Activated CD4-positive, CD25-positive, alpha-beta regulatory T cell (primary cell): ENCODE measurements at regions not wholly inside any gene's neighbourhood (a gene's known extent, or its start where the extent isn't known, plus 50 kb on each side); places are given as distances from the start of the nearest gene placed in this dataset.
"Not testable (repeated sequence)": the region's sequence is repeated elsewhere in the genome, so short reads cannot be mapped to it uniquely, and the experiment has no call there.

Experiments
- DNase-seq, 4 experiments: peaks; one replicate each; lab custom pipeline; 2025; lab: John Stamatoyannopoulos, UW

DNA sequence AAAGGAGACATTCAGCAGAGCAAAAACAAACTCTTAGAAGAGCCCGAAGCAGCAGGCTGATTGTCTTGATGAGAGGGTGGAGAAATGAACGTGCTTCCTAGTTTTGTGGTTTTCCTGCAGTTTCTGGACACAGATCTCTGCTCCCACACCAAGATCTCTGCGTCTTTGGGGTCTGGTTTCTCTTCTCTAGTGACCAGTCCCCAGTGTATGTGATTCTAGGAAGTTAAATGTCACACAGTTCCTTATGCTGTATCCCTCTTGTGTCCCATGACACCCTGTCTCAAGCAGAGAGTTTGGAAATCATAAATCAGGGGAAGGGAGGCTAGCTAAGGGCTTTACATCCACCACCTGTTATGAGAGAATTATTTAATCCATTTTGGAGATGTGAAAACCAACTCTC is 55.4 kb upstream of the KLF14 start:
- DNase-seq = no peak

- no peak for DNase-seq
These were observed 57.7 kb upstream of the KLF14 start for GRCh38 chr7:130791746-130792145.

GRCh38 chr7:130793855-130794618 is 60.0 kb upstream of the KLF14 start:
- DNase-seq = no peak

GRCh38 chr7:130794619-130794922 is 60.6 kb upstream of the KLF14 start:
- DNase-seq = no peak

- DNase-seq = not testable (repeated sequence)
These were observed 62.4 kb upstream of the KLF14 start for GRCh38 chr7:130796425-130796824.

DNA sequence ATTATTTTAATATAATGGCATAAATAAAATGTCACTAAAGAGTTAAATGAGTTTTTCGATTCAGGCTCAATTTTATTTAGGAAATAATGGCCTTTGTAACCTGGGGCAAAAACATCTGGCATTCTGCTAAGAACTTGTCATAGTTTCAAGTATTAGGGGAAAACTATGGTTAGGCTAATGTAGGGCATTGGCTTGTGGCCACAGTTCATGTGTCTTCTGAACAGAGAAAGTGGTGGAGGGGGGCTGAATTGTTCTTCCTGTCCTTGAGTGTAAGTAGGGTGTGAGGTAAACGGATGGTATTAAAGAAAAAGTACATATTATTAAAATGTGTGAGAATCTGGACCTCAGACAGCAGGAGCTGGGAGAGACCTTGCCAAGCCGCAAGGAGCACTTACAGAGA is 69.1 kb upstream of the KLF14 start:
- no peak for DNase-seq

- DNase-seq = no peak
These were observed 70.2 kb upstream of the KLF14 start for GRCh38 chr7:130804220-130804619.

GRCh38 chr7:130812819-130813218 is 78.8 kb upstream of the KLF14 start:
- DNase-seq = not testable (repeated sequence)

GRCh38 chr7:130814778-130815335 is 80.8 kb upstream of the KLF14 start:
- no peak for DNase-seq

DNA sequence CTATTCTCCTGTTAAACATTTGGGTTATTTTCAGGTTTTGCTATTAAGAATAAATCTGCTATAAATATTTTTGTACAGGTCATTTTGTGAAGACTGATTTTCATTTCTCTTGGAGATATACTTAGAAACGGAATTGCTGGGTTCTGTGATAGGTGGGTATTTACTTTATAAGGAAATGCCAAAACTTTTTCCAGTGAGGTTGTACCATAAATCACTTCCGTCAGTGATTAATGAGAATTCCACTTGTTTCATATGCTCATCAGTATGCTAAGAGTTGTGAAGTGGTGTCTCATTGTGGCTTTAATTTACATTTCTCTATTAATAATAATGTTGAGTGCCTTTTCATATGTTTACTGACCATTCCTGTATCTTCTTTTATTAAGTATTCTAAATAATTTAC is 84.0 kb upstream of the KLF14 start:
- DNase-seq = no peak

DNA sequence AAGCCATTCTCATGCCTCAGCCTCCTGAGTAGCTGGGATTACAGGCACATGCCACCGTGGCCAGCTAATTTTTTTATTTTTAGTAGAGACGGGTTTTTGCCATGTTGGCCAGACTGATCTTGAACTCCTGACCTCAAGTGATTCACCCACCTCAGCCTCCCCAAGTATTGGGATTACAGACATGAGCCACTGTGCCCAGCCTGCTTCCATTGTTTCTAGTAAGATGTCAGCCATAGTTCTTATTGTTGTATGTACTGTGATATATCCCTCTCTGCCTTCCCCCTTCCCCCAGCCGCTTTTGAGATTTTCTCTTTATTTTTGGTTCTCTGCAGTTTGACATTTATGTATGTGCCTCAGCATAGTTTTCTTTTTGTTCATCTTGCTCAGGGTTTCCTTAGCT is 87.9 kb upstream of the KLF14 start:
- DNase-seq = no peak

GRCh38 chr7:130822642-130823041 is 88.6 kb upstream of the KLF14 start:
- DNase-seq = no peak

DNA sequence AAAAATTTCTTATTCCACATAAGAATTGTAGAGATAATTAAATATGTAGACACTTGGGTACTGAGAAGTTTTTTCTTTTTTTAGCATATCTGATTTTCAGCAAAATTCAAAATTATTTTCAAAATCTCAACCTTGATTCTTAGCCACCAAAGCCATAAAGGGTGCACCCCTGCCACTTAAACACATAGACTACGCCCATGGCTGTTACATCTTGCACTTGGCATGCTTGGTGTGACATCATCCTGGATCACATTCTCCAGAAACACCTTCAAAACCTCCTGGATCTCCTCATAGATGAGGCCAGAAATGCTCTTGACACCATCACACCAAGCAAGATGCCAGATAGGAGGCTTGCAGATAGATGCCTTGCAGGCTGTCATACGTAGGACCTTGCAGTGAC is 89.1 kb upstream of the KLF14 start:
- DNase-seq = no peak

- no peak for DNase-seq
These were observed 91.8 kb upstream of the KLF14 start for GRCh38 chr7:130825819-130826218.

GRCh38 chr7:130829415-130829814 is 95.4 kb upstream of the KLF14 start:
- DNase-seq = no peak

GRCh38 chr7:130831322-130831721 is 97.3 kb upstream of the KLF14 start:
- DNase-seq = no peak

GRCh38 chr7:130831817-130832481 is 97.9 kb upstream of the KLF14 start:
- DNase-seq = no peak

DNA sequence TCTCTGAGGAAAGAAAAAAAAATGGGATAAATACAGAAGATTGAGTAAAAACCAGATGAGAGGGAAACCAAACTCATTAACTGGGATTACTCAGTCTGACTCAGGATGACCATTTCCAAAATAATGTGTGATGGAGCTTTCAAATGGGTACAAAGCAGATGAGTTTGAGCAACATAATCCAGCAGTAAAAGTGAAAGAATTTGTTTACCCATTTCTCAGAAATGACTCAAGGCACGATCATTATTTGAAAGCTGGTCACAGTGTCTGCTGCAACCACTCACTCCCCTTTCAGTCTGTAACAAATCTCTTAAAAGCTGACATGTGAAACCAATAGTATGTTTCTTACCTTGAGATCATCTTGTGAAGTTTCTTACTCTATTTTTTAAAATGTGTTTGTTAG is 104.7 kb upstream of the KLF14 start:
- DNase-seq = no peak

DNA sequence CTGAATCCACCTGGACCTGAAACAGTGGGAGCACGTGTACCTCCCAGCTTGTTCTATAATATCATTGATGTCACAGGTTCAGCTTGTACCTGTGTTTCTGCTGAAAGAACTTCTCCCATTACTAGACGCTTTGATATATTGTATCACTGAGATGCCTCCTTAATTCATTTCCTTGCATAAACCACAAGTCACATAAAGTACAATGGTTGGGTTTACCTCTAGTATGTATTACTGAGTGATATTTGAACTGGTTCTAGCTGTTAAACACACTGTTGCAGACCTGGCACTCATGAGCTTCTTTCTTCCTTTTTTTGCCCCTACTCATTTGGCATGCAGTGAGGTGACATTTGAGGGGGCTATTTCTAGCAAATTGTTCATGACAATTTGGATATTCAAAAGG is 106.6 kb upstream of the KLF14 start:
- DNase-seq = no peak

- no peak for DNase-seq
These were observed 107.4 kb upstream of the KLF14 start for GRCh38 chr7:130841416-130841815.

DNA sequence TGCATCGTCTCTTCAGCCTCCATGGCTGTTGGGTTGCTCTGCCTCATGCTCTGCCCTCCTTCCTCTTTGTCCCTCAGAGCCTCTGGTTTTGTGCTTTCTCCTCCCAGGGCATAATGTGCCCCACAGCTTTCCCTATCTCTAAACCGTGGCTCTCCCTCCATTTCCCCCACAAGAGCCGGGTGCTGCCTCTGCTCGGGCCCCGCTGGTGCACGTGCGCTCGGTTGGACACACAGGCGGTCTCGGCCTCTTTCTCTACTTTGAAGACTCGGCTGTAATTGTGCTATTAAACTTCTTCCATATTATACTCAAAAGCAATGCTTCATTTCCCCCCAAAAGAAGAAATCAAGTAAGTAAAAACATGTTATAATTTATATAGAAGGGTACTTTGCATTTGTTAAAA is 109.7 kb upstream of the KLF14 start:
- DNase-seq = no peak

DNA sequence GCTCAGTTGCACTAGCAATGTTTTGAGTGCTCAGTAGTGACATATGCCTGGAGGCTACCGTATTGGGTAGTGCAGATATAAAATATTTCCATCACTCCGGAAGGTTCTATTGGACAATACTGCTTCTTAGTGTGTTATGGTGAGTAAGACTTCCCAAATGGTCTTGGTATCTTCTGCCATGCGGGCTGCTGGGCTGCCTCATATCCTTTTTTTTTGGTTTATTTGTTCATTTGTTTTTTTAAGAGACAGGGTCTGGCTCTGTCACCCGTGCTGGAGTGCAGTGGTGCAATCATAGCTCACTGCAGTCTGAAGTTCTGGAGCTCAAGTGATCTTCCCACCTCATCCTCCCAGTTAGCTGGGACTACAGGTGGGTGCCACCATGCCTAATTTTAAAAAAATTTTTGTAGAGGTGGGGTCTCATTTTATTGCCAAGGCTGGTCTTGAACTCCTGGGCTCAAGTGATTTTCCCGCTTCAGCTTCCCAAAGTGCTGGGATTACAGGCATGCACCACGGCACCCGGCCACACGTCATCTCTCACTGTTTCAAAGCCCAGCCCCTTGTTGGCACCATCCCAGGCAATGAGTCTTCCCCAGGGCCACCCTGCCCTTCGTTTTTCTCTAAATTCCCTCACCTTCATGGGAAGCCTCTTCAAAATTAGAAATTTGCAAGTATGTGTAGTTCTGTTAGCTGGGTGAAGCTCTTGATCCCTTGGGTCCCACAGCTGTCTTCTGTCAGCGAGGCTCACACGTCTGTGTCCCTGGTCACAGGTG is 111.0 kb upstream of the KLF14 start:
- no peak for DNase-seq

DNA sequence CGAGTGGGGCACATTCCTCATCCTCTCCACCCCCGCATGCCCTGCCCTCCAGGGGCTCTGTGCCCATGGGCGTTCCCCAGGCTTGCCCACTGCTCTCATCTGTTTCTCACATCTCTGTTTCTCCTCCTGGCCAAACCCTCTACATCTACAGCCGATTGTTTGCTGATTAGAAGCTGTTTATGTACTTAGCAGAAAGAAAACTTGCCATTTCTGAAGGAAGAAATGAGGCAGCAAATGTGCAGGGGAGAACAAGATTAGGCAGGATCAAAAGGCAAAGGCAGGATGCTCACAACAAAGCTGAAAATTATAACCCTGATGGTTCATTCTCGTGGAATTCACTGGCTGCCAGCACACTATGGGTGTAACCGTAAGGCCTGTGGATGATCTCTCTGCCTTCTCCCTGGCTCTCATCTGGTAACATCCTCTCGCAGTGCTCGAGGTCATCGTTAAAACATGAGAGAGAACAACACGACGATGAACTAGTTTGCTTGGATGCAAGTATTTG is 111.6 kb upstream of the KLF14 start:
- DNase-seq = no peak
